ENCODE measurements at regions not wholly inside any gene's neighbourhood (a gene's known extent, or its start where the extent isn't known, plus 50 kb on each side); places are given as distances from the start of the nearest gene placed in this dataset.
"Not testable (repeated sequence)": the region's sequence is repeated elsewhere in the genome, so short reads cannot be mapped to it uniquely, and the experiment has no call there.

- no peak for DNase-seq (ENCODE audit: low spot score)
These were observed 53.0 kb downstream of the ACTBL2 start for GRCh38 chr5:57429513-57430120.

DNA sequence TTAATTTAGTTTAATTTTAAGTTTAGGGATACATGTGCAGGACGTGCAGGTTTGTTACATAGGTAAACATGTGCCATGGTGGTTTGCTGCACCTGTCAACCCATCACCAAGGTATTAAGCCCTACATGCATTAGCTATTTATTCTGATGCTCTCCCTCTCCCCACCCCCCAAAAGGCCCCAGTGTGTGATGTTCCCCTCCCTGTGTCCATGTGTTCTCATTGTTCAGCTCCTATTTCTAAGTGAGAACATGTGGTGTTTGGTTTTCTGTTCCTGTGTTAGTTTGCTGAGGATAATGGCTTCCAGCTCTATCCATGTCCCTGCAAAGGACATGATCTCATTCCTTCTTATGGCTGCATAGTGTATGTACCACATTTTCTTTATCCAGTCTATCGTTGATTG is 53.6 kb downstream of the ACTBL2 start:
- DNase-seq (ENCODE audit: low spot score), result not testable (repeated sequence)

GRCh38 chr5:57422993-57423392 is 59.6 kb downstream of the ACTBL2 start:
- DNase-seq (ENCODE audit: low spot score), result no peak

DNA sequence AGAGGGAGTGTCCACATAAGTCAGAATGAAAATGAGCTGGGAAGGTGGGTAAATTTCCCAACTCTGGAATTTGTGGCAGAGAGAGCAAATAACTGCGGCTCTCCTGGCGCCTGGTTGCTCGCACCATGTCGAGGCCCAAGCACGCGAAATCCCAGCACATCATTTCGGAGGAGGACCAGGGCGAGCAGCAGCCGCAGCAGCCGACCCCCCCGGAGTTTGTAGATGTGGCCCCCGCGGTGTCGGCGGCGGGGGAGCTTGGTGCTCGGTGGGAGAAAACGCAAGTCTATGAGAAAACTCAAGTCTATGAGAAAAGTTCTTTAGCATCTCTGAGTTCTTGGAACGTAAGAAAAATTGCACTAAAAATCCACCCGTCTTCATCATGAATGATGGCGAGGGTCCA is 60.3 kb downstream of the ACTBL2 start:
- DNase-seq (ENCODE audit: low spot score), result no peak

- no peak for DNase-seq (ENCODE audit: low spot score)
These were observed 61.8 kb downstream of the ACTBL2 start for GRCh38 chr5:57420801-57421200.

DNA sequence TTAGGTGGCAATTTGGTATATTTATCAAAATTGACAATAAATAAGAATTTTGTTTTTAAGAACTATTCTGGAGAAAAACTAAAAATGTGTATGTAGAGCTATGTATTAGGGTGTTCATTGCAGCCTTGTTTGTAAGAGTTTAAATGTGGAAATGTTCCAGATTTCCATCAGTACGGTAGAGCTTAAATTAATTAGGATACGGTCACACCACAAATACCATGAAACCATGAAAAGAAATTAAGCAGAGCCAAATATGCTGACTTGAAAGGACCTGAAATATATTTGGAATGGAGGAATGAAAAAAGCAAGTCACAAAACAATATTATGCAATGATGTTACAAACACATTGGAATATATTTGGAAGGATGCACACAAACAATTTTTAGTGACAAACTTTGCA is 64.6 kb downstream of the ACTBL2 start:
- no peak for DNase-seq (ENCODE audit: low spot score)

GRCh38 chr5:57417320-57417719 is 65.3 kb downstream of the ACTBL2 start:
- no peak for DNase-seq (ENCODE audit: low spot score)

DNA sequence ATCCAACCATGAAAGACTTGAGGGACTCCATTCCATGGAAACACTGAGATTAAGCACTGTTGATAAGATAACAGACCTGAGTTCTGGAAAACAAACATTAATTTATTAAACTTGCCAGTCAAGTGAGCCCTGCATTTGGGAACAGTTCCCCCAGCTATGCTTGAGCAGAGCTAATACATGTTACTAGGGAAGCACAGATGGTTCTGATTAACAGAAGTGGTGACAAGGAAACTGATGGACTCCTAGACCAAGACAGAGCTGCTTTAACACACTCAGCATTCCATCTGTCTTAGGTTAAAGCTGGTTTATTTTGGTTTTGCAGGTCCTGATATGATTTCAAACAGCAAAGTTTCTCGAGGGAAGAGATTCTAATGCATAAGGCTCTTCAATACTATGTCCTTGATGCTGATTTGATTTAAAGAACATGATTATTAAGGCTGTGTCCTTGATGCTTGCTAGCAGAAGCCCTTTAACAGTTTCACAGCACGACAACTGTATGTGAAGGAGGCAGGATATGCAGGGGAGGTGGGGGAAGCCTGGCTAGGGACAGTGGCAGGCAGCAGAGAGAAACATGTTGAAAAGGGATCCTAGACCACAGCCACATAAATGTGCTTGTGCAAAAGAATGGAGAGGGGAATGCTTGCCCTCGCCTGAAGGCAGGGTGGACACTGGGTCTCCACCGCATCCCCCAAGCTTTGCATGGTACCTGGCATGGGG is 66.2 kb downstream of the ACTBL2 start:
- peak; percentile 29 for DNase-seq (ENCODE audit: low spot score)

DNA sequence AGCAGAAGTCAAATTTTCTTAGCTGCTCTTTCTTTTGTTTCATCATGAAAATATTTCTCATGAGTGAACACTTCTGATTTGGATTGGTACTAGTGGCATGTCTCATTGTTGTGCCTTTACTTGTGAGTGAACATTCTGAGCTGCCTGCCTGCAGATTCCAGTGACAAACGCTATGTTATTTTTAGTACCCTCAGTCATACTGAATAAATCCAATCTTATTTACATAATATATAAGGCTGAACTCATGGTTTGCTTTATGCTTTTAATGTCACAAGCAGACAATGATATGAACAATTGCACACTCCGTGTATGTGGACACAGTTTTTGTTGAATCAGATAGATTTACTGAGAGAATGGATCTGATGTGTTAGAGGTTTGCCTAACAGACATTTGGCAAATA is 67.8 kb downstream of the ACTBL2 start:
- DNase-seq (ENCODE audit: low spot score), result peak; percentile 55

GRCh38 chr5:57414191-57414590 is 68.4 kb downstream of the ACTBL2 start:
- DNase-seq (ENCODE audit: low spot score), result peak; percentile 12

GRCh38 chr5:57413145-57413544 is 69.5 kb downstream of the ACTBL2 start:
- DNase-seq (ENCODE audit: low spot score), result no peak

DNA sequence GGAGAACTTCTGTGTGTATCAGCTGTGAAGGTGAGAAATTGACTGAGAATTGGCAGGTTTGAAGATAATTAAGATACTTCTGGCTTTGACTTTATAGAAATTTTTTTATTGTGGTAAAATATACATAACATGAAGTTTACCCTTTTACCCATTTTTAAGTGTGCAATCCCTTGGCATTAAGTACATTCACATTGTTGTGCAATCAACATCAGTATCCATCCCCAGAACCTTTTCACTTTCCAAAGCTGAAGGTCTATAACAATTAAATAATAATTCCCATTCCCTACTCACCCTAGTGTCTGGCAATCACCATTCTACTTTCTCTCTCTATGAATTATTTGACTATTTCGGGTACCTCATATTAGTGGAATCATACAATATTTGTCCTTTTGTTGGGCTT is 69.9 kb downstream of the ACTBL2 start:
- DNase-seq (ENCODE audit: low spot score), result no peak

GRCh38 chr5:57411982-57412381 is 70.6 kb downstream of the ACTBL2 start:
- peak; percentile 19 for DNase-seq (ENCODE audit: low spot score)

DNA sequence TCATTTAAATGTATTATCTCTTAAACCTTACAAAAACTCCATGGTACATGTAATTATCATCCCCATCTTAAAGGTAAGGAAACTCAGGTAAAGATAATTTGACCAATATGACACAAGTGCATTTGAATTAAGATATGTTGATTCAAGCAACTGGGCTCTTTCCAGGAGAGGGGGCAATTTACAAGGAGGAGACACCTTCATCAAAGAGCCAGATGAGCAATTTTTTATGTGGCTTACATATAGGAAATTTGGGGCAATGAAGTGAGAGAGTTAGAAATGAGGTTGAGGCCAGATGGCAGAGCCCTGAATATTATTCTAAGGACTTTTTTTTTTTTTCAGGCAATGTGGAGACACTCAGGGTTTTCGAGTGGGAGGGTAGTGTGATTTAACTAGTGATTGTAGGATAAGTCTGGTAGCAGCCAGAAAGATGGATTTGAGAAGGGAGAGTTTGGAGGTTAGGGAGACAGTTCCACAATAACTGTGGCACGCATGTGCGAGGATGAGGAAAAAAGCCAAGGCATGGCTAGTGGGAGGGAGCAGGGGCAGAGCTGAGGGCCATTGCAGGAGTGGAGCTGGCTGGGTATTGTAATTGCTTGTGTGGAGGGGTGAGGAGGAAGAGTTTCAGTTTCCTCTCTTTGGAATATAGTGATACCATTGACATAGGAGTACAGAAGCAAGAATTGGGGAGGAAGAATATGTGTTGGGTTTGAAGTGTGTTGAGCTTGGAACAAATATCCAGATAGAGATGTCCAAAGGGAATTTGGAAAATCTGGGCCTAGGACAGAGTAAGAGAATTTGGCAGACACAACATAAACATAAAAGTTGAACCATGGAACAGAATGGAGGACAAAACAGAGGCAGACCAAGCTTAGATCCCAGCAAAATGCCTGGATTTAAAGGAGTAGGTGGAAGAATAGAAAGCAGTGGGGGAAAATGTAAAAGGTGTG is 72.0 kb downstream of the ACTBL2 start:
- no peak for DNase-seq (ENCODE audit: low spot score)

DNA sequence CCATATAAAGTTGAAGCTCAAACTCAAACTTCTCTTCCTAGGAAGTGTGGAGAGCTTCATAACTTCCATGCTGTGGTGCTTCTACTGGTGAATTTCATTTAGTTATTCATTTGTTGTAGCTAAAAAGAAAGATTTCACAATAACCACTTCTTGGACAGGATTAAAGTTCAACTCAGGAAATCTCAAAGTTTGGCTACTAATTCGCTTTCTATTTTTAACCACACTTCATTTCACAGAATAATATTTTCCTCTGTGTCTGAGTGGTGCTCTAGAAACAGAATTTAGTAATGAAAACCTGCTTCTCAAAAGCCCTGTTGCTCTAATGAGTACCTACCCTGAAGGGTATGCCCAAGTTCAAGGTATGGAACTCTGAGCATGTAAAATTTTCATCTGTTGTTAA is 73.9 kb downstream of the ACTBL2 start:
- DNase-seq (ENCODE audit: low spot score), result no peak

- DNase-seq (ENCODE audit: low spot score), result no peak
These were observed 74.3 kb downstream of the ACTBL2 start for GRCh38 chr5:57408285-57408684.

- DNase-seq (ENCODE audit: low spot score), result no peak
These were observed 75.2 kb downstream of the ACTBL2 start for GRCh38 chr5:57407391-57407790.

- DNase-seq (ENCODE audit: low spot score), result no peak
These were observed 76.0 kb downstream of the ACTBL2 start for GRCh38 chr5:57406641-57407040.

DNA sequence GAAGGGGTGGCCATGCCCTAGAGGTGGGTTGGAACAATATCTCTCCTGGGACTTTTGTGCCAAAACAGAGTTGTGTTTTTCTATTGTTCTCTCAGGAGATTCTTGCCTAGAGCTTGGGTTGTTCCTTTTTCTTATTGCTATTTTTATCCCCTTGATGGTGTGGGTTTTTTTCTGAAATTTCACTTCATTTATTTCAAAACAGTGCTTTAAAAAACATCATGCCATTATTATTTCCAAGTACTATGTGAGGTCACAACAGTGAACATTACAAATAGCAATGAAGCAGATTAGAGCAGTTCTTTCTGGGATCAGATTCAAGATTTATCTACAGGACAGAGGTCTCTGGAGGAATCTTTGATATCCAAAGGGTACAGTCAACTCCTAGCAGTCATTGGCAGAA is 76.6 kb downstream of the ACTBL2 start:
- no peak for DNase-seq (ENCODE audit: low spot score)

DNA sequence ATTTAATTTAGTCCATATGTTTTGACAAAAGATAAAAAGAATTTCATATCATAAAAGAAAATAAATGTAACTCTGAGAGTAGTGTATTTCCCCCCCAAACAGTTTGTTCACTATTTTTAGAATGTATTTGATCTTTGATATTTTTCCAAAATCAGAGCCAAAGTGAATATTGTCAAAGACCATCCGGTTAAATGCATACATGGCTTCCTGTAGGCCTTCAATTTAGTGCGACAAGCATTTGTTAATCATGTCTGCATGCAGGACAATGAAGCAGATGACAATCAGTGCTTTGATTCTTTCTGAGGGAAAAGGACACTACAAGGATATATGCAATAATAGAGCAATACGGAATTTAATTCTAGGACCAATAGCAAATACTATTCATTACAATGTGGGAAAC is 79.8 kb downstream of the ACTBL2 start:
- no peak for DNase-seq (ENCODE audit: low spot score)

DNA sequence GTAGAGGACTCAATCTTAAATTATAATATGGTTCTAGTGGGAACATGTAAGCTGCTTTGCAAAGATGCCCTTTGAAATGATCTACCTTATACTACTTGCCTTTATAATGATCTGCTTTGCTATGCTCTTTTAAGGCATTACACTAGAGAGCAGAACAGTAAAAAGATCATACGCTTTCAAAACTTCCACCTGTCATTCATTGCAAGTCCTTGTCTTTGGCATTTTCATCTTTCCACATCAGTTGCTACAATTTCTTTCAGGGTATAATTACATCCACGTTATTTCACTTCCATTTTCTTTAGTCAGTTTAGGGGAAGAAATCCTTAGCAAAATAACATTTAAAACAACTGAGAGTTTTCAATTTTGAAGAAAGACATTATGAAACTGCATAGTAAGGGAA is 80.3 kb downstream of the ACTBL2 start:
- DNase-seq (ENCODE audit: low spot score), result no peak

DNA sequence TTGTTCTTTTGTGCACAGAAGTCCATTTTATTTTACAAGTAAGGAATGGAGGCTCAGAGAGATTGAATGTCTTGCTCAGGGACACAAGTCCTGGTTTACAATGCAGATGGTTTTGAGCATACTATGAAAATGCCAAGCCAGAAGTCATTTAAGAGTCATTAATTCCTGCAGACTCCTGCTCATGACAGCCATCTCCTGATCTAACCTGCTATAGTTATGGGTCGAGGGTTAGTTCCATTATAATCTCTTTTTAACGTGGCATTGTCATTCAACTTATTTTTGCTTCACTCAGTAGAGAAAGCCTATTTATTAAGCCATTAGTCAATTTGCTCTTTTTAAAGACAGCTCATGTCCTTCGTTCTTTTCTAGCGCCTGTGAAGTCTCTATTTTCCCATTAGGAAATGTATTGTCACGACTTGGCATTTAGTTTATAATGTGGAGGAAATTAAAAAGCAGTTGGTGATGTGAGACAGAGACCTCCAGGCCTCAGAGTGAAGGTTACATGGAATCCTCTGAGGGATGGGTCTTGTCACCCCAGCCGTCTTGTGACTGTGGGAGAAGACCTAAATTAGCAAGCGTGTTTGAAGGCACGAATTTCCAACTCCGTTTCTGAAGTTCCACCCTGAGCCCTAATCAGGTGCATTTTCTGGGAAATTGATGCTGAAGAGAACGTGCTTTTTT is 84.1 kb downstream of the ACTBL2 start:
- DNase-seq (ENCODE audit: low spot score), result no peak

Measured in Ammon's horn (tissue), 1 donor.